NCI-H774 (cell line): ENCODE measurements at regions not wholly inside any gene's neighbourhood (a gene's known extent, or its start where the extent isn't known, plus 50 kb on each side); places are given as distances from the start of the nearest gene placed in this dataset.
"Not testable (repeated sequence)": the region's sequence is repeated elsewhere in the genome, so short reads cannot be mapped to it uniquely, and the experiment has no call there.

Experiments used
- DNase-seq: peaks from one replicate; lab custom pipeline; 2025; lab: John Stamatoyannopoulos, UW

- DNase-seq = peak; percentile 44
Measured at GRCh38 chr6:6724539-6725467, 136.3 kb downstream of the LY86 start.

- DNase-seq = no peak
Measured at GRCh38 chr6:6725468-6726209, 137.1 kb downstream of the LY86 start.

- DNase-seq = no peak
Measured at GRCh38 chr6:6728169-6728941, 139.8 kb downstream of the LY86 start.

GRCh38 chr6:6729971-6730370, 141.5 kb downstream of the LY86 start:
- no peak for DNase-seq

GRCh38 chr6:6730831-6731230, 142.3 kb downstream of the LY86 start:
- DNase-seq = no peak

GRCh38 chr6:6734479-6735465, 146.3 kb downstream of the LY86 start:
- DNase-seq = no peak

GRCh38 chr6:6736791-6737654, 148.5 kb downstream of the LY86 start:
- no peak for DNase-seq

GRCh38 chr6:6737671-6738070, 149.2 kb downstream of the LY86 start:
- DNase-seq = no peak

- DNase-seq = no peak
Measured at GRCh38 chr6:6738108-6738507, 149.6 kb downstream of the LY86 start.

GRCh38 chr6:6738922-6739716, 150.6 kb downstream of the LY86 start:
- DNase-seq = no peak

- no peak for DNase-seq
Measured at GRCh38 chr6:6740595-6740994, 152.1 kb downstream of the LY86 start.

GRCh38 chr6:6741264-6741663, 152.7 kb downstream of the LY86 start:
- DNase-seq = no peak

- DNase-seq = no peak
Measured at GRCh38 chr6:6742535-6742934, 154.0 kb downstream of the LY86 start.

- no peak for DNase-seq
Measured at GRCh38 chr6:6744551-6744950, 156.0 kb downstream of the LY86 start.

GRCh38 chr6:6745637-6746332, 157.3 kb downstream of the LY86 start:
- DNase-seq = not testable (repeated sequence)

- DNase-seq = no peak
Measured at GRCh38 chr6:6746333-6746969, 157.9 kb downstream of the LY86 start.

GRCh38 chr6:6746970-6747338, 158.4 kb downstream of the LY86 start:
- DNase-seq = no peak

- no peak for DNase-seq
Measured at GRCh38 chr6:6747371-6747770, 158.9 kb downstream of the LY86 start.
